K562 (cell line): ENCODE measurements at regions not wholly inside any gene's neighbourhood (a gene's known extent, or its start where the extent isn't known, plus 50 kb on each side); places are given as distances from the start of the nearest gene placed in this dataset.

Experiments
- ATAC-seq: fragments of 200-7000 bp; cut with Tn5 transposase; 3 replicates; pipeline ENCODE4 v1.9.1; 2020; ENCODE audit warnings: moderate library complexity
- BruUV-seq: library from RNA; stranded (reverse); fragments of 400-500 nt; replicated peaks from 2 replicates; lab custom pipeline; 2021; lab: Mats Ljungman, UMichigan
- CTCF ChIA-PET: fragments of 300-600 bp; formaldehyde crosslinking; extraction: SDS; loops from one replicate; lab custom pipeline; 2021; ENCODE audit warnings: low intra/inter-chr PET ratio; lab: Yijun Ruan, JAX
- POLR2A ChIA-PET: fragments of 300-600, 350-650 bp; sonication (Branson Sonifier 250); formaldehyde crosslinking; extraction: SDS; loops from one replicate; lab custom pipeline; 2021; ENCODE audit warnings: antibody characterized with exemption, inconsistent platforms; lab: Yijun Ruan, JAX
- DNase-seq, 4 experiments: peaks; one replicate each; pipeline versions ENCODE4 v3.0.0 to v3.0.0-alpha.2; 2011 to 2018; ENCODE audit warnings: low spot score in 3 of 4, mixed read lengths in 3 of 4; ENCODE audit errors: extremely low read depth in 1 of 4
- FAIRE-seq: peaks from 2 replicates; lab custom pipeline; 2011; peaks lifted over from hg19 to GRCh38; lab: Jason Lieb, UNC
- H2AFZ ChIP-seq: 2 replicates; pipeline ENCODE4 v1.6.0; 2011; ENCODE audit warnings: low read depth, low read length, control low read depth, inconsistent platforms
- H3K27ac ChIP-seq: fragments of 200-600 bp; 3 replicates; pipeline ENCODE4 v1.8.0; 2011; ENCODE audit warnings: low read depth, mild to moderate bottlenecking, control low read depth, inconsistent platforms, low read length, moderate library complexity, mixed read lengths; ENCODE audit errors: extremely low read depth
- H3K27me3 ChIP-seq, 2 experiments: fragments of 300-600 bp in 1 of 2; 2 replicates in 1 of 2; 3 replicates in 1 of 2; pipeline versions ENCODE4 v1.6.0 to v1.8.0; 2011; ENCODE audit warnings: inconsistent platforms in 2 of 2, low read length in 2 of 2, mild to moderate bottlenecking in 1 of 2, mixed read lengths in 1 of 2, moderate library complexity in 1 of 2; ENCODE audit not compliant: control insufficient read depth in 2 of 2, insufficient read depth in 2 of 2
- H3K36me3 ChIP-seq: fragments of 300-600 bp; 3 replicates; pipeline ENCODE4 v1.8.0; 2011; ENCODE audit warnings: mild to moderate bottlenecking, low read length, inconsistent platforms; ENCODE audit not compliant: control insufficient read depth, insufficient read depth
- H3K4me1 ChIP-seq, 2 experiments: fragments of 200-600 bp in 1 of 2; replicated peaks in 1 of 2; 2 replicates in 1 of 2; 3 replicates in 1 of 2; pipeline versions ENCODE4 v1.5.1 to v1.8.0; 2011; ENCODE audit warnings: inconsistent platforms in 2 of 2, low read length in 2 of 2, mild to moderate bottlenecking in 1 of 2, mixed read lengths in 1 of 2, moderate library complexity in 1 of 2; ENCODE audit not compliant: control insufficient read depth in 2 of 2, insufficient read depth in 2 of 2
- H3K4me2 ChIP-seq: 2 replicates; pipeline ENCODE4 v1.6.1; 2011; ENCODE audit warnings: low read length, control low read depth, inconsistent platforms, mixed read lengths; ENCODE audit not compliant: insufficient read depth
- H3K4me3 ChIP-seq: fragments of 200-600 bp; sonication (generic), shearing (Covaris generic); 2 replicates; pipeline ENCODE4 v1.5.1; 2016; ENCODE audit warnings: control low read depth, inconsistent platforms
- H3K79me2 ChIP-seq: fragments of 200-600 bp; 3 replicates; pipeline ENCODE4 v1.8.0; 2011; ENCODE audit warnings: low read length, inconsistent platforms; ENCODE audit not compliant: control insufficient read depth, insufficient read depth
- H3K9ac ChIP-seq, 2 experiments: 2 replicates each; pipeline versions ENCODE4 v1.6.0 to v1.6.1; 2011; ENCODE audit warnings: low read depth in 2 of 2, low read length in 2 of 2, control low read depth in 1 of 2, inconsistent platforms in 1 of 2, mild to moderate bottlenecking in 1 of 2, mixed read lengths in 1 of 2; ENCODE audit not compliant: insufficient read depth in 1 of 2
- H3K9me1 ChIP-seq: one replicate; pipeline ENCODE4 v1.6.0; 2011; ENCODE audit warnings: inconsistent platforms, mild to moderate bottlenecking, low read length, moderate library complexity; ENCODE audit not compliant: control insufficient read depth, insufficient read depth
- H3K9me3 ChIP-seq: replicated peaks from 2 replicates; pipeline ENCODE4 v1.5.1; 2011; ENCODE audit warnings: low read depth, low read length, inconsistent platforms; ENCODE audit not compliant: control insufficient read depth, insufficient read depth
- H4K20me1 ChIP-seq: replicated peaks from 2 replicates; pipeline ENCODE4 v1.6.1; 2011; ENCODE audit warnings: low read length, inconsistent platforms, mixed read lengths; ENCODE audit not compliant: control insufficient read depth, insufficient read depth
- CCAR2 ChIP-seq: fragments of 200-400 bp; formaldehyde crosslinking; IDR thresholded peaks from 2 replicates; pipeline ENCODE4 v1.6.1; 2017; ENCODE audit warnings: mild to moderate bottlenecking, low read depth, low read length
- CEBPG ChIP-seq, 3 experiments: fragments of 200-800 bp in 1 of 3; sonication (Bioruptor generic) in 1 of 3; sonication (generic) in 1 of 3; formaldehyde crosslinking in 1 of 3; IDR thresholded peaks in 2 of 3; conservative IDR thresholded peaks in 1 of 3; 2 replicates each; pipeline versions ENCODE4 v1.6.1 to v1.8.0; 2016 to 2022; ENCODE audit warnings: missing compliant biosample characterization in 2 of 3, missing genetic modification characterization in 2 of 3, mild to moderate bottlenecking in 1 of 3, missing genetic modification reagents in 1 of 3
- EHMT2 ChIP-seq: fragments of 450-650 bp; IDR thresholded peaks from 2 replicates; pipeline ENCODE4 v1.6.1; 2018; ENCODE audit warnings: antibody characterized with exemption
- NBN ChIP-seq: fragments of 450-650 bp; IDR thresholded peaks from 2 replicates; pipeline ENCODE4 v1.6.1; 2016; ENCODE audit warnings: low read depth, mild to moderate bottlenecking
- NFXL1 ChIP-seq: fragments of 450-650 bp; formaldehyde crosslinking; IDR thresholded peaks from 2 replicates; pipeline ENCODE4 v1.4.0; 2021; ENCODE audit warnings: mild to moderate bottlenecking
- XRCC4 ChIP-seq: IDR thresholded peaks from one replicate; pipeline ENCODE4 v1.6.1; 2011; ENCODE audit not compliant: insufficient read depth, insufficient read length; ENCODE audit errors: extremely low read depth
- WGBS: fragments of 100-300 bp; shearing (Covaris generic); methylation state at CpG from one replicate; pipeline ENCODE4 v1.1.6; 2016; ENCODE audit warnings: low coverage, mixed read lengths; ENCODE audit not compliant: insufficient coverage; ENCODE audit errors: missing lambda C conversion rate; 5-methylcytosine and 5-hydroxymethylcytosine counted together
- in situ Hi-C: fragments of 300-500 bp; cut with MboI; formaldehyde crosslinking; loops from 4 replicates; pipeline ENCODE4 v1.15.0; 2018; ENCODE audit warnings: inconsistent platforms, mixed read lengths
- intact Hi-C: fragments of 100-400 bp; cut with micrococcal nuclease; formaldehyde crosslinking; loops from 2 replicates; pipeline ENCODE4 v1.14.2; 2022

DNA sequence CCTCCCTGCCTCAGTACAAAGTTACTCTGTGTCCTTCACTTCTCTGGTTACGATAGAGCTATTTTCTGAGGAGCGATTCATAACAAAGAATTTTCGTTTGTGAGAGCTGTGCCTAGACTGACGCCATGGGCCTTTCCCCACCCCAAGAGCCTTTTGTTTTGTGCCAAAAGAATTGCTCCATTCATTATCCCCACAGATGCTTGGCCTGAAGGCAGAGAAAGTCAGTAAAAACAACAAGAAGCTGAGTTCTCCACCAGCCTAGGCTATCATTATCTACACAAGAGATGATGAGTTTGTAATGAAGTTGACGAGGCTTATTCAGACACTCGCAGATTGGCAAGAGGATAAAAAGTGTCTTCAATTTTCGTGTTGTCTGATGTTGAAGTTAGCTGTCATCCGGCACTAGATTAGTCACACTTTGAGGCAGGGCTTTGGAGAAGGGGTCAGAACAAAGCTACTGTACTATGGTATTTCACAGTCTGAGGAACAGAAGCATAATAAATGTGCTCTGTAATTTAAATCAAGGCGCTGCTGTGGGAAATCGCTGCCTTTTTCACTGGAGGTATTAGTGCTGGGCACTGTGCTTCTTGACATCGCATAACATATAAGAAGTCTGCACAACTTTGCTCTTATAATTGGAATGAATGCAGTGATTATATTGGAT, 278.4 kb upstream of the FIGN start:
- no peaks in the 10 kb centered on the region for H4K20me1 ChIP-seq
- TF ChIP-seq EHMT2: no peak
- TF ChIP-seq NFXL1 (CRISPR knock-in tag): no peak
- TF ChIP-seq CCAR2: no peak
- TF ChIP-seq XRCC4: no peak
- FAIRE-seq: no peak
- intact Hi-C loops (no loop called here), in situ Hi-C loops (no loop called here)
- ChIA-PET CTCF (no interaction called here), POLR2A (no interaction called here)
- ATAC-seq: no peak
- H3K4me2 ChIP-seq: no peak overlapping the region
- no peaks in the 10 kb centered on the region for H3K79me2 ChIP-seq
- no peak for DNase-seq
- no peaks in the 10 kb centered on the region for H3K36me3 ChIP-seq
- BruUV-seq: no TSS peak
- no peak overlapping the region for H3K27ac ChIP-seq
- no peak overlapping the region for H3K4me3 ChIP-seq
- WGBS: under 1% methylated on average over 11 of the region's 11 CpGs
- H2AFZ ChIP-seq: no peak overlapping the region
- H3K4me1 ChIP-seq: no peaks in the 10 kb centered on the region
- no peaks in the 10 kb centered on the region for H3K9me1 ChIP-seq
- H3K9ac ChIP-seq: no peak overlapping the region
- no peaks in the 10 kb centered on the region; the same call in 1 of the 2 replicates for H3K9me3 ChIP-seq
- H3K27me3 ChIP-seq: no peaks in the 10 kb centered on the region

GRCh38 chr2:164012581-164012980, 276.8 kb upstream of the FIGN start:
- no peaks in the 10 kb centered on the region for H3K9me1 ChIP-seq
- H3K4me1 ChIP-seq: no peaks in the 10 kb centered on the region
- BruUV-seq: no TSS peak

More at GRCh38 chr2:164012581-164012980, 276.8 kb upstream of the FIGN start:
- Histone ChIP-seq H3K27ac (no peak overlapping the region), H3K27me3 (no peaks in the 10 kb centered on the region), H3K4me2 (no peak overlapping the region), H3K9me3 (no peaks in the 10 kb centered on the region; the same call in 1 of the 2 replicates), H3K4me3 (no peak overlapping the region), H3K36me3 (no peaks in the 10 kb centered on the region), H4K20me1 (no peaks in the 10 kb centered on the region), H3K9ac (no peak overlapping the region), H2AFZ (no peak overlapping the region), H3K79me2 (no peaks in the 10 kb centered on the region)
- ChIA-PET POLR2A (no interaction called here), CTCF (interaction anchor here (0.7 kb wide), 1 partner anchor 411 kb away, joined by 5 read pairs; no protein-coding TSS in a partner anchor)
- ATAC-seq (no peak), DNase-seq (no peak), FAIRE-seq (no peak)
- 2% methylated on average over 3 of the region's 3 CpGs for WGBS
- in situ Hi-C loops (no loop called here), intact Hi-C loops (no loop called here)
- TF ChIP-seq CEBPG (CRISPR knock-in tag; IDR thresholded peaks at IDR 0.05): no peak
- TF ChIP-seq CEBPG (tag; conservative IDR thresholded peaks at IDR 0.05 in 1 of 2, IDR thresholded peaks at IDR 0.05 in 1 of 2): no peak
- TF ChIP-seq NBN: no peak
